ENCODE measurements at regions not wholly inside any gene's neighbourhood (a gene's known extent, or its start where the extent isn't known, plus 50 kb on each side); places are given as distances from the start of the nearest gene placed in this dataset.

- TF ChIP-seq CTCF (IDR thresholded peaks at IDR 0.05) (no peak), POLR2A (IDR thresholded peaks at IDR 0.05) (no peak)
Observed at GRCh38 chr13:65889368-65889767, 1340.8 kb downstream of the PCDH9 start.

Data from ovary (tissue), 3 donors.